Ovary (tissue), 7 donors: ENCODE measurements at regions not wholly inside any gene's neighbourhood (a gene's known extent, or its start where the extent isn't known, plus 50 kb on each side); places are given as distances from the start of the nearest gene placed in this dataset.

Experiments used
- DNase-seq, 5 donors: peaks; one replicate each; pipeline ENCODE4 v3.0.0-alpha.2; 2019 to 2020
- H3K27ac ChIP-seq, 2 donors: fragments of 200-600 bp; one replicate each; pipeline versions ENCODE4 v1.5.1 to v1.8.0; 2019 to 2022
- H3K27me3 ChIP-seq: fragments of 200-600 bp; one replicate; pipeline ENCODE4 v1.8.0; 2022
- H3K36me3 ChIP-seq: fragments of 200-600 bp; sonication (generic); one replicate; pipeline ENCODE4 v1.5.1; 2019
- H3K4me1 ChIP-seq: one replicate; pipeline ENCODE4 v1.8.1; 2013; ENCODE audit warnings: mild to moderate bottlenecking, moderate library complexity; ENCODE audit not compliant: insufficient read depth
- H3K4me3 ChIP-seq: fragments of 200-600 bp; sonication (generic); one replicate; pipeline ENCODE4 v1.5.1; 2017
- H3K9me3 ChIP-seq, 2 donors: fragments of 200-600 bp in 1 of 2; sonication (generic) in 1 of 2; one replicate each; pipeline versions ENCODE4 v1.5.1 to v1.8.1; 2013 to 2019; ENCODE audit warnings: mild to moderate bottlenecking in 1 of 2, moderate library complexity in 1 of 2
- CTCF ChIP-seq, 3 donors: fragments of 450-650 bp in 2 of 3; fragments of 200-600 bp in 1 of 3; IDR thresholded peaks; one replicate each; pipeline versions ENCODE4 v1.5.1 to v1.8.0; 2016 to 2022; ENCODE audit warnings: antibody characterized with exemption in 3 of 3, mild to moderate bottlenecking in 1 of 3
- EP300 ChIP-seq: sonication (generic); formaldehyde crosslinking; IDR thresholded peaks from one replicate; pipeline ENCODE4 v1.6.1; 2017; ENCODE audit warnings: antibody characterized with exemption
- POLR2A ChIP-seq: fragments of 450-650 bp; IDR thresholded peaks from one replicate; pipeline ENCODE4 v1.6.1; 2017; ENCODE audit warnings: antibody characterized with exemption, mild to moderate bottlenecking, moderate library complexity
- WGBS, 3 donors: extraction: QIAGEN DNeasy Blood & Tissue Kit in 1 of 3; methylation state at CpG; one replicate each; pipeline versions ENCODE4 v1.1.5 to v1.1.7; 2013 to 2017; 5-methylcytosine and 5-hydroxymethylcytosine counted together
- intact Hi-C, 4 donors: fragments of 100-400 bp; cut with DNase I; formaldehyde crosslinking; loops; one replicate each; pipeline versions ENCODE4 v1.11.0 to v1.15.1; 2022 to 2023
- donor health status: DM: no; HTN: no; CAD: no; lungs with moderate emphysema.
- donor health status: DM: no; HTN: no; CAD: no.
- donor health status: Bipolar disorder and iron deficiency.
- donor health status: DM: no; HTN: no; CAD: no.
- donor health status: DM: yes; HTN: yes; CAD: no.

GRCh38 chr4:1463088-1463926, 57.1 kb upstream of the NKX1-1 start:
- WGBS, 3 donors = 32 to 44% (median 35%) methylated on average over 25 to 30 of the region's 30 CpGs
- no peaks in the 10 kb centered on the region for H3K9me3 ChIP-seq
- H3K4me1 ChIP-seq = no peaks in the 10 kb centered on the region
- intact Hi-C loops = no loop called here
- no peaks in the 10 kb centered on the region for H3K36me3 ChIP-seq
- H3K27me3 ChIP-seq = no peaks in the 10 kb centered on the region
- H3K27ac ChIP-seq = no peak overlapping the region
- H3K4me3 ChIP-seq = no peak overlapping the region
- no peak for TF ChIP-seq POLR2A
- TF ChIP-seq EP300 = no peak
- TF ChIP-seq CTCF (IDR thresholded peaks at IDR 0.05) = no peak
- peak in 2 of 5 donors; percentile 30 to 65 for DNase-seq

GRCh38 chr4:1462768-1463075, 56.5 kb upstream of the NKX1-1 start:
- H3K9me3 ChIP-seq = no peaks in the 10 kb centered on the region
- H3K27me3 ChIP-seq = no peaks in the 10 kb centered on the region
- TF ChIP-seq POLR2A (no peak), CTCF (IDR thresholded peaks at IDR 0.05) (no peak), EP300 (no peak)
- H3K4me1 ChIP-seq = no peaks in the 10 kb centered on the region
- intact Hi-C loops = no loop called here
- H3K4me3 ChIP-seq = no peak overlapping the region
- H3K27ac ChIP-seq = no peak overlapping the region
- DNase-seq = no peak
- 31 to 38% (median 36%) methylated on average over 14 of the region's 14 CpGs for WGBS, 3 donors
- H3K36me3 ChIP-seq = no peaks in the 10 kb centered on the region

GRCh38 chr4:1462009-1462767, 55.9 kb upstream of the NKX1-1 start:
- Histone ChIP-seq H3K27ac (no peak overlapping the region), H3K27me3 (no peaks in the 10 kb centered on the region), H3K4me1 (no peaks in the 10 kb centered on the region), H3K36me3 (no peaks in the 10 kb centered on the region), H3K9me3 (no peaks in the 10 kb centered on the region), H3K4me3 (no peak overlapping the region)
- 58 to 69% (median 60%) methylated on average over 31 of the region's 31 CpGs for WGBS, 3 donors
- no peak for TF ChIP-seq POLR2A
- no peak for TF ChIP-seq CTCF (IDR thresholded peaks at IDR 0.05)
- TF ChIP-seq EP300 = no peak
- intact Hi-C loops = no loop called here
- DNase-seq = no peak

GRCh38 chr4:1460967-1461868, 55.0 kb upstream of the NKX1-1 start:
- no peaks in the 10 kb centered on the region for H3K36me3 ChIP-seq
- H3K9me3 ChIP-seq = no peaks in the 10 kb centered on the region
- no peak overlapping the region for H3K4me3 ChIP-seq
- intact Hi-C loops = no loop called here
- 83 to 85% (median 84%) methylated on average over 19 of the region's 19 CpGs for WGBS, 3 donors
- H3K27me3 ChIP-seq = no peaks in the 10 kb centered on the region
- no peaks in the 10 kb centered on the region for H3K4me1 ChIP-seq
- H3K27ac ChIP-seq = no peak overlapping the region
- TF ChIP-seq EP300 (no peak), POLR2A (no peak), CTCF (IDR thresholded peaks at IDR 0.05) (no peak)
- DNase-seq = peak in 2 of 5 donors; percentile 2 to 19
